GM18868 (cell line): ENCODE measurements at regions not wholly inside any gene's neighbourhood (a gene's known extent, or its start where the extent isn't known, plus 50 kb on each side); places are given as distances from the start of the nearest gene placed in this dataset.

Experiments used
- ATAC-seq: cut with Tn5 transposase; IDR thresholded peaks from one replicate; pipeline ENCODE4 v1.9.1; 2021; ENCODE audit warnings: mild to moderate bottlenecking, moderate library complexity; ENCODE audit not compliant: unreplicated experiment

DNA sequence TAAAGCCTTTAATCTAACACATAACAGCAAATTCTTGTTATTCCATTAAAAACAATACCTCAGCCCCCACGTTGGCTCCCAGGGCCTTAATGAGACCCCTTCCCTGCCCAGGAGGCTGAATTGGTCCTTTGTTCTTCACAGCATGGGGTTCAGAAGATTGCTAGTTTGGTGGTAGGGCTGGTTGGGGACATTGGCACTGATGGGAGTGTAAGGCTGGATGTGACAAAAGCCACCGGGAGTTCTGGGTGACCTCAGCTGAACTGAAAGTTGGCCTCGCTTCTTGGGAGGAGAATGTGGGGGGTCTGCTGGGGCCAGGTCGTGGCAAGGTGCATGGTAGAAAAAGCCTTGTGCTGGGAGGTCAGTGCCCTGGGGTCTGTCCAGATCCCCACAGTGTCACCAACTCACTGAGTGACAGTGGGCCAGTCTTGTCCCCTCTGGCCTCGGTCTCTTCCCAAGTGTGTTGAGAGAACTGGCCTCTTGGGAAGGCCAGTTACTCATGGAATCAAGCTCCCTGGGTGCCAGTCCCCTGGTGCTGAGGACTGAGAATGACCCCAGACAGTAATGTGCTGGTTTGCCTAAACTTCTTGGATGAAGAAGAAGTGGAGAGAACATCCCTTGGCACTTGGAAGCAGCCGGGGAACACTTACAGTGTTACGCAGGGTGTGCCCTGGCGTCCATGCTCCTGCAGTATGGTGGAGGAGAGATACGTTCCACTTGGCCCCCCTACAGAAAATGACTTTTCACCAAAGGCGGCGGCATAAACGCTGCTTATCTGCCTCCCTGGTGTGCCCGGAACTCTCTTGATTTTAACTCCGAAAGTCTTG, 283.7 kb upstream of the RTL1 start:
- ATAC-seq = no peak

DNA sequence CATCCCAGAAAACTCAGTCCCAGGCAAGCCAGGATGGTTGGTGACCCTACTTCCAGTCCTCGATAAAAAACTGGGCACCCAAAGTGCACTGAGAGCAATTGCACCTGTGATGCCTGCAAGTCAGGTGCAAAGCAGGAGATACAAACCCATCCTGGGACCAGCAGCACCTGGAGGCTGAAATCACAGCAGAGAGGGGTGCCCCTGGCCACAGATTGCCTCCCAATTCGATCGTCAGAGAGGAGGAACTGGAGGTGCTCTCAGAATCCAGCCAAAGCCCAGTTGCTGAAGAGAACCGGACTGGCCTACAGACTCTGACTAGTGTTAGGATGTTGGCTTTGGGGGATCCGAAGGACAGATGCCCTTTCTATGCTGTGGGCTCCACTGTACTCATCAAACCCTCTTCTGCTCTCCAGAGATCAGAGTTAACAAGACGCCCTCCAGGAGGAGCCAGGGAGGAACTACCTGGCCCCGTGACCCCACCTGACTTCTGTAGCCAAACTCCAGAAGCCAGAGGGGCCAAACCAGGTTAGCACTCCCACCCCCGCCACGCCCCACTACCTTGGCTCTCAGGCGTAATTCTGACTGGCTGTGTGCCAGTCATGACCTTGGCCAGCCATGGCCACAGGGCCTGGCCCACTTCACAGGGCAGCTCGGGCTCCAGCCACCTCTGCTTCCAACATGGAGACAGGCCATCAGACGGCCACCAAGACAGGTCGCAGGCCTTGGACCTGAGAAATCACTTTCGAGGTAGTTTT, 284.5 kb upstream of the RTL1 start:
- ATAC-seq = no peak

GRCh38 chr14:101188571-101188915, 285.0 kb upstream of the RTL1 start:
- ATAC-seq = no peak

DNA sequence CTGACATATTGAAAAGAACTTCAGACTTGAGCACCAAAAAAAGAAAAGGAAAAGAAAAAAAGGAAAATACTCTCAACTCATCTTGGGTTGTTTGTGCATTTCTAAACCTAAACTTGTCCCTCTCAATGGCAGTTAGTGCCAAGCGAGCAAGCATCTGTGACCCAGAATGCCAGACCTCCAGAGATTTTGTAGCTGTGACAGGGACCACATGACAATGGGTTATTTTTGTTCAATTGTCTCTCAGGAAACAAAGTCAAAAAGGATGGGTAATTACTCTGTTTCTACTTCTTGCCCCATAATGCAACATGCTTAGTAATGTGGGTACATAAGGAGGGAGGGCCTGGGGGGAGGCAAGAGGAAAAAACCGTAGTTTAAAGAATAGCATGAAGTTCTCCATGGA, 285.7 kb upstream of the RTL1 start:
- no peak for ATAC-seq

DNA sequence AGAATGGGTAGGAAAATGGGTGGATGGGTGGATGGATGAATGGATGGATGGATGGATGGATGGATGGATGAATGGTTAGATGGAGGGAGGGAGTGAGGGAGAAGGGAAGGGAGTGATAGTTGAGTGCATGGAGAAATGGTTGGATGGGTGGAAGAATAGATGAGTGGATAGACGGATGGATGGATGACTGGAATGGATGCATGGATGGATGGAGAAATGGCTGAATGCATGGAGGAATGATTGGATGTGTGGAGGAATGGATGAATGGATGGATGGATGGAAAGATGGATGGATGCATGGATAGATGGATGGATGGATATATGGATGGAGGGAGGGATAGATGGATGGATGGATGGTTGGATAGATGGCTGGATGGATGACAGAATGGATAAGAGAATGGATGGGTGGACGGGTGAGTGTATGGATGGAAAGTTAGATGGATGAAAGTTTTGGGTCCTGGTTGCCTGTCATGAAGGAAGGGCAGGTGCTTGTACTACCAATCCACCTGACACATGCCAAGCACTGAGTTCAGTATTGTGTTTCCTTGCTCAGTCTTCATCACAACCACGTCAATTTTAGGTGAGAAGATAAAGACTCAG, 286.5 kb upstream of the RTL1 start:
- no peak for ATAC-seq

DNA sequence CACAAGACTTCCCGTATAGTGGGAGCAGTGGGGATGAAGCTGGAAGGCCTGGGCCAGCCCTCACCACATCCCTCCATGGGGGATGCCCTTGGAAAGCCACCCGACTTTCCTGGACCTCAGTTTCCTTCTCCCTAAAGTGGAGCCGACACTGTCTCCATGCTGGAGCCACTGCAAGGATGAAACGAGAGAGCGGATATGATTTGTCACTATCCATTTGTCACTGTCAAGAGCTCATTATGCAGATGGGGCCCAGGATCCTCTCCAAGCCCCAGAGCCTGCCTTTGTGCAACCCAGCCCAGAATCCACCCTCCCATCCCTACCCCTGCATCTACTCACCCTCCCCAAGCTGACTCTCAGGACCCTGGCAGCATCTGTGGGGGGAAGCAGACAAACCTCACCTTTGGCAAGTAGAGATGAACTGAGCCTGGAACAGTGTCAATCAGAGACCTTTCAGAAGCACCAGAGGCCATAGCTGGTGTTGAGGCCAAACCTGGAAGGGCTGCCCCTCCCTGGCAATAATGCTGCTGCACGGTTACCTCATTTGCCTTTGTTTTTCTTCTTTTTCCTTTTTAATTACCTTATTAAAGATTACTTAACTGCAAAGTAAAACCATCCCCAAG, 287.7 kb upstream of the RTL1 start:
- no peak for ATAC-seq

- no peak for ATAC-seq
These were observed 288.5 kb upstream of the RTL1 start for GRCh38 chr14:101191721-101192660.

GRCh38 chr14:101192661-101193000, 289.1 kb upstream of the RTL1 start:
- ATAC-seq = no peak

- no peak for ATAC-seq
These were observed 289.8 kb upstream of the RTL1 start for GRCh38 chr14:101193106-101193844.

DNA sequence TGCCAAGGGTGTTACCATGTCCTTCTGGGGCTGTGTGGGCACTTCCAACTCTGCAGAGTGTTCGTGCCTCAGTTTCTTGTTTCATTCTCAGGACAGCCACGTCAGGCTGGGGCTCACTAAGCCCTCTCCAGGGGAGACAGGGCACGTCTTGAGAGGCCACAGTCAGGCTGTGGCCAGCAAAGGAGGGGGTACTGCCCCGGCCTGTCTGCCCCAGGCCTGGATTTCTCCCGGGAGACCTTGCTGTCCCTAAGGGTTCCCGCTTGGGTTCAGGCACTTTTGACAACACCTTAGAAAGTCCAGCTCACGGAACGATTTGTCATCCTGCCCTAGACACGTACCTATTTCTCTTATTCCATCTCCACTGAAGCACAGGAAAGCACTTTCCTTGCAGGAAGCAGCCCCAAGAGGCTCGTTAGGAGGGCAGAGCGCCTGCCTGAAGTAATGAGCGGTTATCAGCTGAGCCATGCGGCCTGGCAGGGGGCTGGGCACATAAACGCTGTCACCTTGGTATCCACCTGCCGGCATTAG, 290.4 kb upstream of the RTL1 start:
- no peak for ATAC-seq

- no peak for ATAC-seq
These were observed 291.1 kb upstream of the RTL1 start for GRCh38 chr14:101194373-101195308.

DNA sequence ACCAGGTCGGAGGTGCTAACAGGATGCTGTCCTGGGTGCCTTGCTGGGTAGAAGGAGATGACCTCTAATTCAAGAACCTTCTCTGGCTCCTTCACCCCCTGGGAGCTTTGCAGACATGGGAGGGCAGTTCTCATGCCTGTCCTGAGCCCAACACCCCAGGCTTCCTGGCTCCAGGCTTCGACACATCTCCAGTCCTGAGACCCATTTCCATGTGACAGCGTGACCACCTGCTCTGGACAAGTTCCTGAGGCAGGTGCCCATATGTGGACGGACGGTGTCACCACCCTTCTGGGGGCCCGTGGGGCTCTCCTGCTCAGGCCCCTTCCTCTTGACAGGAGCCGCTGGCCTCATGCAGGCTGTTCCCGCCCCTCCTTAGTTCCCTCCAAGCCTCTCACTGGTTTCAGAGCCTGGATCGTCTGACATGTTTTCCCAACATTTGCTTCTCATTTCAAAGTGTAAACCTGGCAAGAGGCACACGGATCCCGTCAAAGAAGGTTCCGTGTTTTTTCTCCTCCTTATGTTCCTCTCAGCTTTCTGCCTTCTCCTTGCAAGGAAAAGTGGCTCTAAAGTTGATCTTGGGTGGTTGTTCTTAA, 291.9 kb upstream of the RTL1 start:
- no peak for ATAC-seq

DNA sequence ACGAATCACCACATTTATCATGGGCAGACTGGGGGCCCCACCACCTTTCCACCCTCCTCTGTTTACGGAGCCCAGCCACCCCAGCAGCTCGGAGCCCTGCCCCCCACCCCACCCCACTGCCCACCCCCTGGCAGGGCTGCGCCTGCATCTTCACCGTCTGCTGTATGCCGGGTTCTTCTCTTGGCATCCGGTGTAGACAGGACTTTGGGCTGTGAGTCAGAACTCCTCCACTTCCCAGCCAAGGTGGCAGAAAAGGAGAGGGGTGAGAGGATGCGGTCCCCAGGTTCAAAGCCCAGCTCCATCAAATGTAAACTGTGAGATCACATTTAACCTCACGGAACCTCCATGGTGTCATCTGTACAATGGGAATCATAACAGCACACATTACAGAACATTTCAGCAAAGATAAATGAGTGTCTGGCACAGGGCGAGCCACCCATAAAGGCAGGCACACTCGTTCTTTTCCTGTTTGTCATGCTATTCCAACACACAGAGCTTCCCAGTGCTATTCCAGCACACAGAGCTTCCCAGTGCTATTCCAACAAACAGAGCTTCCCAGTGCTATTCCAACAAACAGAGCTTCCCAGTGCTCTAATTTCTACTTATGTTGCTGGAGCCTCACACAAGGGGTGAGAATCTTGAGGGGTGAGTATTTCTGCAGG, 292.7 kb upstream of the RTL1 start:
- ATAC-seq = no peak

GRCh38 chr14:101196795-101197590, 293.5 kb upstream of the RTL1 start:
- ATAC-seq = no peak

DNA sequence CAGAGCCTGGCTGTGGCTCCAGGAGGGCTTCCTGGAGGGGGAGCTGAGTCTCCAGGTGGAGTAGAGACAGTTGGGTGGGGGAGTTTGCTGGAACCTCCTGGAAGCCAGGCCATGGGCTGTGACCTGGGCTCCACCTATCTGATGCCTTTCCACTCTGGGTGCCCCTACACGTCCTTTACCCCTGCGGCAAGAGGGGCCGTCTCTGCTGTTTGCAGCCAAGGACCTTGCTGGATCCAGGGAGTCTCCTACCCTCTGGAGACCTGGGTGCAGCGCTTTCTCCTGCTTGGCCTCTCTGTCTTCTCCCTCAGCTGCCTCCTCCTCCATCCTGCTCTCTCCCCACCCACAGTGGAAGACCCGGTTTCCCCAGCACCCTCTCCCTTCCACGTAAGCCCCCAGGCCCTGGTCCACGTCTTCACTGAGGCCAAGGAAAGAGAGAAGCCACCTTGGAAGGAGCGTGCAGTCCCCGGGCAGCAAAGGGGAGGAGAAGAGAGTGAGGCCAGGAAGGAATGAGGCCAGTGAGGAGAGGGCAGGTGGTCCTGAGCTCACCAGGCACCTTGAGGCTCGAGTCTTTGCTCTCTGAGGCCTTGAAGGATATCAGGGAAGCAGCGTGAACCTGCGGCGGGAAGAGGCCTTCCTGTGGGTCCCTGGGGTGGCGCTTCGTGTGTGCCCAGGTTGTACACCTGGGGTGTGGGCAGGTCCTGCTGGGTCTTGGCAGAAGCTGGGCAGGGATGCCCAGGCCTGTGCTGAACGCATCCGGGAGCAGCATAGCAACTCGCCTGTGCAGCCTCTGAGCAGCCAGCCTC, 294.3 kb upstream of the RTL1 start:
- ATAC-seq = no peak

DNA sequence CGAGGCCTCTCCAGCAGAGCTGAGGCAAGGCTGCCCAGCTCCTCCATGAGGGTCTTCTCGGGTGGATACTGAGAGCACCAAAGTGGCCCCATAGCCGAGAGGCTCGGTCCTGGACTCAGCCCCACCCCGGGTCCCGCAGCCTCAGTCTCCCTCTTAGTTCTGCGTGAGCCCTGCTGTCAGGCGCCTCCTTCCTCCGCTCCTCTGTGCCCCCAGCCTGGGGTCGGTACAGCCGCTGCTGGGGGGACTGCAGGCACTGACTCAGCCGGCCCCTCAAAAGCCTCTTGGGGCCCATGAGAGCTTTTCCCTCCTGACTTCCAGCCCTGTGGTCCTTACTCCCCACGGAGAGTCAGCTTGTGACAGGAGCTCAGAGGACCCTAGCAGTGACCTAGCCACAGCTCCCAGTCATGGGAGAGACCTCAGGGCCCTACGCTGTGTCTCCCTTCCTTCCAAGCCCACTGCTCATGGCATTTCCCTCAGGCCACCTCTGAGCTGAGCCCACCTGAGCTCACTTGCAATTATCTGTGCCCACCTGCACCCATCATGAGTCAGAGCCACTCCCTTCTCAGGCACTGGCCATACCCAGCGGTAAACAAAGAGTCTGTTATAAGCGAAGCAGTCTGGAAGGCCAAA, 295.0 kb upstream of the RTL1 start:
- no peak for ATAC-seq
